ENCODE measurements at regions not wholly inside any gene's neighbourhood (a gene's known extent, or its start where the extent isn't known, plus 50 kb on each side); places are given as distances from the start of the nearest gene placed in this dataset.
"Not testable (repeated sequence)": the region's sequence is repeated elsewhere in the genome, so short reads cannot be mapped to it uniquely, and the experiment has no call there.

DNA sequence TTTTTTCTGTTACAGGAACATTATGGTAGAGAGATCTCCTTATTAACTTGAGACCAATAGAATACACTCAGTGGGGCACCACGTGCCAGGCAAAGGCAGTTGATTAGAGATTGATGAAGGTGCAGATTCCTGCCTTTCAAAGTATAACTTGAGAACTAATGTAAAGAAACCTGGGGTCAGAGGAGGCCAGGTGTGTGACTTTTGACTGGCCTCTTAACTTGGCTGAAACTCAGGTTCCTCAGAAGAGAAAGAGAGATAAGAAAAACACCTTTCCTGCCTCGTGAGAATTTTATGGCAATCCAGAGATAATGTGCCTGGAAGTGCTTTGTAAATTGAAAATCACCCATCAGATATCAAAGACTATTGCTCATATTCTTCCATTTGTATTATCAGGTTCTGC is 110.7 kb upstream of the GZMB start:
- DNase-seq, result no peak

DNA sequence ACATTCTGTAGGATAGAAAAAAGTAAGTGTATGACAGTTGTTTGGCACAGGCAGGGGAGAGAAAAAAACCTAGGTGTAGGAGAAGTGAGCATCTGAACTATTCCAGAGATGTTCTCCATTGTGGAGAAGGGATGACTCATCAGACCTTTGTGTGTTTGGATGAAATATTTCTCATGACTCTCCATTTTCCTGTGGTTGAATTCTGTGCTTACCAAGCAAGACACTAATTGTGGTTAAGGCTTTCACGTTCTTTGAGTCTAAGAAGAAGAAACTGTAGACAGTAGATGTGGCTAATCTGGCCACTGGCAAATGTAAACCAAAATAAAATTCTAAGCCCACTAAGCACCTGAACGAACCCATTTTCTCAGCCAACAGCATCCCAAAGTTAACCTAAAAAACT is 107.9 kb upstream of the GZMB start:
- DNase-seq, result no peak

DNA sequence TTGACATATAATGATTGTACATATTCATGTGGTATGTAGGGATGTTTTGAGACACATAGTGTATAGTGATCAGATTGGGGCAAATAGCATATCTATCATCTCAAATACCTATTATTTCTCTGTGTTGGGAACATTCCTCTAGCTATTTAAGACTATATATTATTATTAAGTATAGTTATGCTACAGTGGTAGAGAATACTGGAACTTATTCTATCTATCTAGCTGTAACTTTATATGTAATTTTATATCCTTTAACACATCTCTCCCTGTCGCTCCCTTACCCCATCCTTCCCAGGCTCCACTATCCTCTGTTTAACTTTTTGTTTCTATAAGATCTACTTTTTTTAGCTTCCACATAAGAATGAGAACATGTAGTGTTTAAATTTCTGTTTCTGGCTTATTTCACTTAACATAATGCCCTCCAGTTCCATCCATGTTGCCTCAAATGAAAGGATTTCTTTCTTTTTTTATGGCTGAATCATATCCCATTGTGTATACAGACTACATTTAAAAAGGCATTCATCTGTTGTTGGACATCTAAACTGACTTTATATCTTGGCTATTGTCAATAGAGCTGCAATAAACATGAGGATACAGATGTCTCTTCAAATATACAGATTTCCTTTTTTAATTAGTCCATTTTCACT is 102.1 kb upstream of the GZMB start:
- no peak for DNase-seq

DNA sequence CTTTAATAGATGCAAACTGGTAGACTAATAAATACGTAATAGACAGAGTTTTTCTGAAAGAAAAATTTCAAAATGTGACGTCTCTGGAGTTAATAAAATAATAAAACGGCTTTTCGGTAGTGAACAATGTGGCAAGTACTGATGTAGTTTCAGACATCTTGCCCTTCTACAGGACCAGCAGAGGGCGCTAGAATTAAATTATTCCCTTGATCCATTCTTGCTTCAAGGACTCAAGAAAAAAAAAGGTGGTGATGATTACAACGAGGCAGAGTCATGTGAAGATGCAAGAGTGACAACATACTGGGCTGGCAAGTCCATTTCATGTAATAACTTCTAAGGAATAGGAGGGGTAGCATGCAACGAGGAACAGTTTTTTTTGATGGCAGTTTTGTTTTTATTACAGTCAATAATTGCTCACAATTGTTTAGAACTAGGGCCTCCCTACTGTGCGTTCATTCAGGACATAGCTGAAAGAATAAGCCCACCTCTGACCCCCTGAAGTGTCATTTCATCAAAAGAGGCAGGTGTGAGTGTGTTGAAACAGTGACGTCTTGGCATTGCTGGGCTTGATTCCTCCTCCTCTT is 101.0 kb upstream of the GZMB start:
- DNase-seq, result no peak

DNA sequence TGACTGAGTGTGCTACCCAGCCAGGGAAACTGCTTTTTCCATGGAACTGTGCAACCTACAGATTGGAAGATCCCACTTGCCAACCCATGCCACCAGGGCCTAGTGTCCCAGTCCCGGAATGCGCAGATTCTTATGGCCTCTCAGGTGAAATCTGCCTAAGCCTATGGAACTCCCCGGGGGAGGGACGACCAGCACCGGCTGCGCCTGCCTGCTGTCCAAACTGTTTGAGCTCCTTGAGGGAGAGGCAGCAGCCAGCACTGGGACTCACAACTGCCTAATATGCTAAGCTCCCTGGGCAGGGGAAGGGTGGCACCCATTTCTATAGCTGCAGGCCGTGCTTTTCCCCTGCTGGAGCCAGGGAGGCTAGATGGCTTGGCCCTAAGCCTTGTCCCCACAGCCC is 92.5 kb upstream of the GZMB start:
- no peak for DNase-seq

DNA sequence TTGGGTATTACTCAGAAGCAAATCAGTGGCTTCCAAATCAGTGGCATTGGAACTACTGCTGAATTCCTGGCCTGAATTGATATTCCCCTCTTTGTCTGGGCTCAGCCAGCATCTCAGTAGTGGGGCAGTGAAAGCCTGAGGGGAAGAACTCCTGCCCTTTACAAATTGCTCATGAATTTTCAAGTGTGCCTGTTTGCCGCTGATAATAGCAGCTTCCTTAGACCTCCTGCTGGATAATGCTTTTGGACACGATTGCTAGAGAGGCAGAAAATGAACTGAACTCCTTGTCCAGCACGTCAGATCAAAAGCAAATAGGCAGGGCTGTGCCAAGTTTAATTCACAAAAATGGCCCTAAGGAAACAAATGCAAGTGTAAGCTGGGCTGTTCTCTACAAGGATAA is 91.3 kb upstream of the GZMB start:
- DNase-seq, result no peak

DNA sequence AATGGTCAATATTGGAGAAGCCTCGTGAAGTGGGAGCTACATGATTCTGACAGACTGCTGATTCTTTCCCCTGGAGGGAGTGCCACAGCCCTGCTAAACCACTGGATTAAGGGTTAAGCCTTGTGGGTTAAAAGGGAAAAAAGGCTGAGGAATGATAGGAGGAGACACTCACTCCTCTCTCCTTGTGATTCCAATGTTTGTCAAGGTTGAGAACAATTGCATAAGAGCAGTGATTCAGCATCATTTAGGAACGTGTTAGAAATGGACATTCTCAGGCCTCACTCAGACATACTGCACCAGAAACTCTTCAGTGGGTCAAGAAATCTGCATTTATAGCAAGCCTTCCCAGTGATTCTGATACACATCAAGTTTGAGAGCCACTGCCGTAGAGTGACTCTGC is 87.8 kb upstream of the GZMB start:
- DNase-seq, result no peak

DNA sequence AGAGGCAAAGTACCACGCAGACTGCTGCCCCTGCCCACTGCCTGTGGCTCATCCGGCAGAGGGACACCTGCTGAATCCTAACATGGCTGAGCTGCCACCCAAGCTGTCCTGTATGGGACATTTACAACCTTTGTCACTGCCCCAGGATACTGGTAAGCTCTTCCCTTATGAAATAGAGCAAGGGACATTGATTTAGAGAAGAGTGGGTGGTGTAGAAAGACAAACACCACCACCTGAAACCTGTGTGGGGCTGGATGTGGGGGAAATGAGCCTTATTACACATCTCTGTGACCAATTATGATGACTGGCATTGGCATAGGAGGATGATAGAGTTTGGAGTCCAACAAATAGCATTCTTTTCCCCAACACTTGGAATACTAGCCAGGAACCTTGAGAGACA is 81.2 kb upstream of the GZMB start:
- no peak for DNase-seq

DNA sequence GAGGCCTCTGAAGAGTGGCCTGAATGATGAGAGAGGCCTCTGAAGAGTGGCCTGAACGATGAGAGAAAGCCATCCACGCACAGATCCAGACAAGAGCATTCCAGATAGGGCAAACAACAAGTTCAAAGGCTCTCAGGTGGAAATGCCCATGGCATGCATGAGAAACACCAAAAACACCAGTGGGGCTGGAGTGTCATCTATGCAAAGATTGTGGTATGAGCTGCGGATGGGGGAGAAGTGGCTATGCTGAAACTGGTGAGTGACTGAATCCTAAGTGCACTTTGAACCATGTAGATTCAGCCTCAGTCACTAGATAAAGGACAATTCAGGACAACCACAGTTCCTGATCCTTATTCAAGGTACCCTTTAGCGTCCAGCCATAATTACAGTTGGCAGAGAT is 79.4 kb upstream of the GZMB start:
- no peak for DNase-seq

DNA sequence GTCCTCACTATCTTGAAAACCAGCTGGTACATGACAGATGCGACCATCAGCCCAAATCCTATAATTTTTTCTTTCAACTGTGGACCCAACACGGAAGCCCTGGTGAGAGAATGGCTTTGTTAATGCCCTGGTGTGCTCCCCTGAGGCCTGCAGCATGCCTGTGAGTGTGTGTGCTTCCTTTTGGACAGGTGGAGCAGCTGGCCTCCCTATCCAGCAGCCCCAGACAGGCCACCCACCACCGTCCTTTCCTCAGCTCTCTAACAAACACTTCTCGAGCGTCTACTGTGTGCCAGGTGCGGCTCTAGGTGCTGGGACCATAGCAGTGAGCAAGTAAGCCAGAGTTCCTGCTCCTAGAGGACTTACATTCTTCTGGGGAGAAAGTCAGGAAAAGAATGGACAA is 78.9 kb upstream of the GZMB start:
- no peak for DNase-seq

DNA sequence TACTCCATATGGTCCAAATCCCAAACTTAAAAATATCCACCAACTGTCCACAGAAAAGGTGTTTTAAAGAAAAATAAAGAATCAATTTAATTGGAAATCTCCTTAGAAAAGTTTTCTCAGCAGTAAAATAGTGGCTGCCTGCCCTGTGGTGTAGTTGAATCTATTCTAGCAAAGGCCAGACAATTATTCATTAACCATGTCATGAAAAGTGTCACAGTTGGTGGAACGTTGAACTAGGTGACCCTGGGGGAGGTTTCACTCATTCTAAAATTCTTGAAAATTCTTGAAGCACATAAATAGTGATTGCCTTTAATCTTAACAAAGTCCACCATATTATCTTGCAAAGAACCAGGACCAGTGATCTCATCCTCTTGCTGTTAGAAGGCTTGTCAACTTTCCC is 78.4 kb upstream of the GZMB start:
- no peak for DNase-seq

DNA sequence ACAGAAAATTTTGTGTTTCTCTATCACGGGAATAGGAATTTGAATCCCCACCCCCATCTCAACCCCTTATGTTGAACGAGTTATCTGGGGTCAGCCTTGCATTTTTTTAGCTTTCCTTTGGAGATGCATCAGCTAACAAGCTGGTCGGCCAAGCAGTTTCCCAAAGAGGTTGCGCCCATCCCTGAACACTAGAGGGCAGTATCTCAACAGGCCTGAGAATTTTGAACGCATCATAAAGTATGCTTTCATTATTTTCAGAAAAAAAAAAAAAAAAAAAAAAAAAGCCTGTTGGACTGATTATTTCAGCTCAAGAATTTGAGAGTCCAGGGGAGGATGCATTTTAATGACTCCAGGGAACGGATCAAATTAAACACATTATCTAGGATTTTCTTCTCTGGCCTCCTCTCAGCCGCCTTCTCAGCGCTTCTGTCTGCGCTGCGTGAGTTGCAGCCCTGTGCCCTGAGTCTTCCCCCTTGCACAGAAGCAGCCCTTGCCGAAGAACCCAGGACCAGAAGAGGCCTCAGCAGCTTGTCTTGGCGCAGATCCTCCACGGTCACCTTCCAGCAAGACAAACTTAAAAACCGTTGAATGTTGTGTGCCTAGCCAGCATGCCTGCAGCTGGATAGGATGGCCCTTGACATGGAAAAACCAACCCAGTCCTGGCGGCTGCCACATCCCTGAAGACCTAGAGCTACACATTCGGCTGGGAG is 76.6 kb upstream of the GZMB start:
- DNase-seq, result peak; percentile 69

DNA sequence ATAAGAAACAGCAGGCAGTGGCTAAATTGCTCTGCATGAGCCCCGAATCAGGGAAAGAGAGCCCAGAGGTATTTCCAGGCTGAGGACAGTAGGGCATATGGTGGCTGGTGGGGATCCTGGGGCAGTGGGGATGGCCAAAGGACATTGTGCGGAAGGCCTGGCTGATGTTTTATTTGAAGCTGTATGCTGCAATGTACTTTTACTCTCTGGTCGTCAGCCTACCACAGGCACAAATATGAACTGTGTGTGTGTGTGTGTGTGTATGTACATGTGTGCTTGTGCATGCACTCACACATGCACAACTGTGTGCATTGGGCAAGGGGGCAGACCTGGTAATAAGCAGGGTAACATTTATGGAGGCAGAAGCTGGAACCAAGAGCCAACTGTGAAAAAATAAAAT is 74.7 kb upstream of the GZMB start:
- no peak for DNase-seq

DNA sequence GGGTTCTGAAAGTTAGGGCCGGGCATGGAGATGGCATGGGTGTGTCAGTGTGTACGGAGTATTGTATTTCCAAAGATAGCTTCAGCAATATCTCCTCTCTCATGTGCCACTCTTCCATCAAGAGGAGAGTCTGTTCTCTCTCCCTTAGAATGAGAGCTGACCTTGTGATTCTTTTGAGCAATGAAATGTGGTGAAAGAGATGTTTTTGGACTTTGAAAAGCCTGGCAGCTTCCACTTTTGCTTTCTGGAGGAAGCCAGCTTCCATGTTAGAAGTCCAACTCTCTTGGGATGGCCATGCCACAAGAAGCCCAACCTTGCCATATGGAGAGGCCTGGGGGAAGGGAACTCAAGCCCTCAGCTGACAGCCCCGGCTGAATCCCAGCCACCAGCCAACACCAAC is 72.4 kb upstream of the GZMB start:
- DNase-seq, result no peak

DNA sequence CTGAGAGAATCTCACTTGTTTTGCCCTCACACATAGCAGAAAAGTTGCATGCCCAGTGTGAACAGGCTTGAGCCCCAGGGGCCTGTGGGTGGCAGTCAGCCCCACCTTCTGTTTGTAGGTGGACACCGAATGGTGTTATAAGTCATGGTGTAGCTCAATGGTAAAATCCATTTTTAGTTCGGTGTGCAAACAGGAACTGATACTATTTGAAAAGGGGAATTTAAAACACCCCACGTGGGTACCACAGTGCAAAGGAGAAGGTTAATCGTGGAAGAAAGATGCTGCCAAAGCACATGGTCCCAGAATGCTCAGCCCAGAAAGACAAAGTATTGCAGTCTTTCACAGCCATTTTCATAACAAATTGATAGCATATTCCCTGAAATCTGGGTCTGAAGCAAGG is 71.8 kb upstream of the GZMB start:
- DNase-seq, result no peak

DNA sequence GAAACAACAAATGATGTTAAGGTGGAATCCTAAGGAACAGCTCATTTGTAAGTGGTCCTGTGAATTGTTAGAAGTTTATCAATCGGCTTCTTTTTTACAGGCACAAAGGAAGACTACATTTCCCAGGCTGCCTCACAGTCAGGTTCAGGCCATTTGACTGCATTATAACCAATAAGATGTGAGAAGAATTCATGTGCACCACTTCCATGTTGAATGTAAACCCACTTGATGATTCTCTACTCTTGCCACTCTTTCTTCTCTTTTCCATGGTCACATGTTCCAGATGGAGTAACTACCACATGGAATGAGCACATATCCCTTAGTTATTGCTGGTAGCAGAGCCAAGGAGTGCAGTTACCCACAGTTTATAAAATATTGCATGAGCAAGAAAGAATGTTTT is 67.1 kb upstream of the GZMB start:
- DNase-seq, result no peak

DNA sequence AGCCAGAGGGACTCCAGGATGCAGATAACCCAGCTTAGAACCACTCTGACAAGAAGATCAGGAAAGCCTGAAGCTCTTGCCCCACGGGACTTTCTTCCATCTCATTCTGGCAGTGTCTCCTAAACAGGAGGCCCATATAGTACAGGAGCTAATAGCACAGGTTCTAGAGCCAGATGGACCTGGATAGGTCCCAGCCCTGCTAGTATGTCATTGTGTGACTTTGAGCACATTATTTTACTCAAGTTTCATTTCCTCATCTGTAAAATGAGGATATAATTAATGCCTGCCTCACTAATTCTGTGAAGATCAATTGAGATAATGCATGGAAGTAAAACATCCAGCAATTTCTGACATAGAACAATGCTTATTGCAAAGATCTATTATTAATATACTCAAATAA is 66.5 kb upstream of the GZMB start:
- no peak for DNase-seq

DNA sequence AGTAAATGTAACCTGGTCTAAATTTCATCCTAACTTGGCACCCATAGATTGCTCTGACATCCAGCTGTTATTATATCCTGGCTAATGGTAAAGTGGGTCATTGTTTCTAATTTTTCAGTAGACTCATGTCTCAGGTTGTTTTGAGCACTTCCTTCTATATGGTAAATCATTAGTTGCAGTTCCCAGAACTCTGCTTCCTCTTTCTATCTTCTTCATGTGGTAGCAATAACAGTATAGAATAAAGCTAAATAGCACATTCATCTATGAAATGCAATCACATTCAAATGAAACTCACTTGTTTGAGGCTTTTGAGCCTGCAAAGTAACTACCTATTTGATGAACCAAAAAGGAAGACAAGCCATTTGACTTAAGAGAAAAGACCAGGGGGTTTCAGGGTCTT is 65.1 kb upstream of the GZMB start:
- DNase-seq, result no peak

DNA sequence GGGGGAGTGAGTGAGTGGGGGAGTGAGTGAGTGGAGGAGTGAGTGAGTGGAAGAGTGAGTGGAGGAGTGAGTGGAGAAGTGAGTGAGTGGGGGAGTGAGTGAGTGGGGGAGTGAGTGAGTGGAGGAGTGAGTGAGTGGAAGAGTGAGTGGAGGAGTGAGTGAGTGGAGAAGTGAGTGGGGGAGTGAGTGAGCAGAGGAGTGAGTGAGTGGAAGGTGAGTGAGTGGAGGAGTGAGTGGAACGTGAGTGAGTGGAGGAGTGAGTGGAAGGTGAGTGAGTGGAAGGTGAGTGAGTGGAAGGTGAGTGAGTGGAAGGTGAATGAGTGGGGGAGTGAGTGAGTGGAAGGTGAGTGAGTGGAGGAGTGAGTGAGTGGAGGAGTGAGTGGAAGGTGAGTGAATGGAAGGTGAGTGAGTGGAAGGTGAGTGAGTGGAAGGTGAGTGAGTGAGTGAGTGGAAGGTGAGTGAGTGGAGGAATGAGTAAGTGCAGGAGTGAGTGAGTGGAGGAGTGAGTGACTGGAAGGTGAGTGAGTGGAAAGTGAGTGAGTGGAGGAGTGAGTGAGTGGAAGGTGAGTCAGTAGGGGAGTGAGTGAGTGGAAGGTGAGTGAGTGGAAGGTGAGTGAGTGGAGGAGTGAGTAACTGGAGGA is 62.4 kb upstream of the GZMB start:
- DNase-seq, result not testable (repeated sequence)

DNA sequence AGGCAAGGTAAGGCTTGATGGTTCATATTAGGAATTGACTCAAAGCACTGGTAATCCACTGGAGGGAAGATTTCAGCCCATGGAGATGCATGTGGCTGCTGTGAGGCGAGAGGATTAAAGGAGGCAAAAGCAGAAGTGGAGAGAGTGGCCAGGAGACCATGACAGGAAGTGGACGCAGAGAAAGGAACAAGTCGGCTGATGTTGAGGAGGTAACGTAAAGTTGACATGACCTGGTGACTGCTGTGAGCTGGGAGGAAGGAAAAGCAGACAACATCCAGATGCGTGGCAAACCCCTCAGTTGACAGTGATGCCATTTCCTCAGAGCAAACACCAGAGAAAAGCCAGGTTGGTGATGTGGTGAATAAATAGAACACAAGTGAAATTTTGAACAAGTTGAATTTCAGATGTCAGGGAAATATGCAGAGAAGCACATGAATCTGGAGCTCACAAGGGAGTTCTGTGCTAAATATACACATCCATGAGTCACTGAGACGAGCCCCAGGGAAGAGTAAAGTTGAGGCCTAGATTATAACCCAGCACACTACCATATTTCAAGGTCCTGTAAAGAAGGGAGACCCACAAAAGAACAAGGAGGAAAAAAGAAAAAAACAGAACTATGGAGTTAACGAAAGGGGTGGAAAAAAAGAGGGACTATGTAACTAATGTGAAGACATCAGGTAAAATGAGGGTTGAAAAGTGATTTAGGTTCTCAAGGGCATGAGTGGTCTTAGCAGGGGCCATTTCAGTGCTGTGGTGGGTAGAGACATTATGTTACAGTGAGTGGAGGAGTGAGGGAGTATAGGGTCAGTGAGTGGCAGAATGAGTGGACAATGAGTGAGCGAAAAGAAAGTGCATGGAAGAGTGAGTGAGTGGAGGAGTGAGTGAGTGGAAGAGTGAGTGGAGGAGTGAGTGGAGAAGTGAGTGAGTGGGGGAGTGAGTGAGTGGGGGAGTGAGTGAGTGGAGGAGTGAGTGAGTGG is 61.6 kb upstream of the GZMB start:
- no peak for DNase-seq

DNA sequence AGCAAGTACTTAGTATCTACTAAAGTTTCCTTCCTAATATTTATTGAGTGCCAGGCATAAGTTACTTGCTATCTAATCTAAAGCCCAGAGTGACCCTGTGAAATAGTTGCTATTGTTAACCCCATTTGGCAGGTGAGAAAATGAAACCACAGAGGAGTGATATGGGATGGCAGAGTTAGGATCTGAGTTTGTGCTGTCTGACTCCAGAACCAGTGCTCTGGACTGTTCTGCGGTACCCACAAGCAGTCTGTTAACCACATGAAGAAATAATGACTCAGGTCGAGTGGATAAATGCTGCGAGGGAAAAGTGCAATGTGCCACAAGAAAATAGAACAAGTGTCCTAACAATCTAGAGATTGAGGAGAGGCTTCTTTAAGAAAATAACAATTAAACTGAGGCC is 60.7 kb upstream of the GZMB start:
- DNase-seq, result no peak

DNA sequence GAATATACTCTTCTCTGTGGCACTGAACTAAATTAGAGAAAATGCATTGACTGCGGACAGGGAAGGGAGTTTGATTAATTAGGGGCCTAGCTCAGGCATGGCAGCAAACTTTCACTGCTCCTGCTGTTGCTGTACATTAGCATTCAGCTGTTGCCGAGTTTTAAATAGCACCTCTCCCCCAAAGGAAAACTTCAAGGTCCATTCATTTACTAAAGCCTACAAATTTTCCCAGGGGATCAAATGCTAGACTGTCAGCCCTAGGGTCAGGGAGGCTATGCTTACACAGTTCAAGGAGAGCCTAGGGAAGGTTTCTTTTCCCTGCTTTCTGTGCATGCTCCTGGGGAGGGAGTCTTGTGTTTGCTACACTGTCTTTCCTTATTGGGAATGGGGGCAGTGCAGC is 60.0 kb upstream of the GZMB start:
- no peak for DNase-seq

DNA sequence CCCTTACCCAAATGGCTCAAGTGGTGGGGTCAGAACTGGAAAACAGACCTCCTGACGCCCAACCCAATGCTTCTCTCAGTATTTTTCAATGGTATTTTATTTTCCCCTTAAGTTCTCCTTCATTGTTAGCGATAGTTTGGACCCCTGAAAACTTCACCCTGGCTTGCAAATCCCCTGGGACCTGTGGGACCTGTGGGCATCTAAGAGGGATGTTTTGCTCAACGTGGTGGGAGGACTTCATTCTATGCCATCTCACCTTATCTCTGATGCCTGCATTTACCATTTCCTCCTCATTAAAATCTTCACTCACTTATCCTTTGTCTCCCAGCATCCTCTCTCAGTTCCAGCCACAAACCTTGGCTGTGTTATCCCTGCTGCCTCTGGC is 59.4 kb upstream of the GZMB start:
- DNase-seq, result no peak
